DMS114 treated with DMSO at 0.1 percent for 48 hours (cell line): ENCODE measurements at regions not wholly inside any gene's neighbourhood (a gene's known extent, or its start where the extent isn't known, plus 50 kb on each side); places are given as distances from the start of the nearest gene placed in this dataset.

Experiments used
- DNase-seq: peaks from one replicate; lab custom pipeline; 2025; ENCODE audit not compliant: unreplicated experiment; lab: John Stamatoyannopoulos, UW

- DNase-seq: no peak
Observed at GRCh38 chr17:15177343-15177742, 87.8 kb downstream of the PMP22 start.

DNA sequence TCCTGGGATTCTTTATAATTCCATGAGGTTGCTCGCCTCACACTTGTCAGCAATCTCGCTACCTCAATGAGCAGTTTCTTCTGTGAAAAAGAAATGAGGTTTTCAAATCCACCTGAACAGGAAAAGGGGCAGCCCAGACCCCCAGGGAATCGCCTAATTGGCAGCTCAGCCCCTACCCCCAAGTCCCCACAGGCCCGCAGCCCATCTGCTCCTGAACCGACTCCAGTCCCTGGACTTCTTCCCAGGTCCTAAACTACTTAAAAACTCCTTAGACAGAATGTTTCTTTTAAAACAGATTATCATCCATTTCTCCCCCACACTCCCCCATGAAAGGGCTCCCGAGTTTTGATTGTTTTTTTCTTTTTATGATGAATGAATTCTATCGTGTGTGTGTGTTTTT is 89.8 kb downstream of the PMP22 start:
- no peak for DNase-seq

GRCh38 chr17:15171167-15172047 is 93.7 kb downstream of the PMP22 start:
- DNase-seq: peak; percentile 1

GRCh38 chr17:15169676-15170075 is 95.5 kb downstream of the PMP22 start:
- DNase-seq: no peak

- no peak for DNase-seq
Observed at GRCh38 chr17:15168379-15168778, 96.7 kb downstream of the PMP22 start.

DNA sequence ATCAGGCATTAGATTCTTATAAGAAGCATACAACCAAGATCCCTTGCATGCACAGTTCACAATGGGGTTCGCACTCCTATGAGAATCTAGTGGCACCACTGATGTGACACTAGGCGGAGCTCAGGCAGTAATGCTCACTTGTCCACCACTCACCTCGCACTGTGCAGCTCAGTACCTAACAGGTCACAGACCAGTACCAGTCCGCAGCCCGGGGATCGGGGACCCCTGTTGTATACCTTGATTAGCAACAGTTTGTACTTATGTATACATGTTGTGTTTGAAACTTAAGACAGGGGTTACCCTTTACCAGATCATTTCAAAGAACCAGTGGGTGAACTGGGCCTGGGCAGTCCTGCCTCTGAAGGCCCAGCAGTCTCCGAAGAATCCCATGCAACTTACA is 103.7 kb downstream of the PMP22 start:
- DNase-seq: no peak

- DNase-seq: no peak
Observed at GRCh38 chr17:15157051-15157450, 108.1 kb downstream of the PMP22 start.

DNA sequence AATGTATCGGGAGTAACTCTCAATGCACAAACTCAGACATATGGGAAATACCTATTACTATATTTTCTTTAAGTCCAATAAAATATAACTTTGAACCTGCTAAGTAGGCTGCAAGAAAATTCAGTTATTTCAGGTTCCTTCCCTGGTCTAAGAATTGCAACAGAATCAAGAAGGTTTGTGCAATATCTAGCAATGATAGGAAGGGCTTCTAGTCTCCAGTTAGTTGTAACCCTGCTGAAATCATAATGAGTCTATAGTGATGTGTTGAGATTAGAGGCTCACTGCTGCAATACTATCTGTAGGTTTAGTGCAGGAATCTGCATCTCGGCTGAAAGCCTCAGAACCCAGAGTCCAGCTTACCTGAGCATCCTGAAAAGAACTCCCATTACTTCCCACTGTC is 110.5 kb downstream of the PMP22 start:
- DNase-seq: no peak

- no peak for DNase-seq
Observed at GRCh38 chr17:15145621-15146020, 119.5 kb downstream of the PMP22 start.

GRCh38 chr17:15143524-15143923 is 121.6 kb downstream of the PMP22 start:
- DNase-seq: no peak

GRCh38 chr17:15134363-15134762 is 130.8 kb downstream of the PMP22 start:
- DNase-seq: no peak

DNA sequence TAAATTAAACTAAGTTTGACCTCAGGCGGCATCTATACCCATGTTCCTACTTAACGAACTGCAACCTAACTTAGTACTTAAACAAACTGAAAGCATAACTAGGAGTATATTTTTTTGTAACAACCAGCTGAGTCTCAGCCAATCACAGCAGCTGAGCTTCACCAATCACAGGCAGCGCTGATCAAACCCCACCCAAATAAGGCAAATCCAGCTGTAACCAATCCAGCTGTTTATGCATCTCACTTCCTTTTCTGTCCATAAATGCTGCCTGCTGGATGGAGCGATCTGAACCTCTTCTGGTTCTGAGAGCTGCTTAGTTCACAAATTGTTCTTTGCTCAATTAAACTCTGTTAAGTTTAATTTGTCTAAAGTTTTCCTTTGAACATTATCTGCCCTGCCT is 131.3 kb downstream of the PMP22 start:
- DNase-seq: no peak

- no peak for DNase-seq
Observed at GRCh38 chr17:15133143-15133542, 132.0 kb downstream of the PMP22 start.

GRCh38 chr17:15130426-15130825 is 134.7 kb downstream of the PMP22 start:
- DNase-seq: no peak

DNA sequence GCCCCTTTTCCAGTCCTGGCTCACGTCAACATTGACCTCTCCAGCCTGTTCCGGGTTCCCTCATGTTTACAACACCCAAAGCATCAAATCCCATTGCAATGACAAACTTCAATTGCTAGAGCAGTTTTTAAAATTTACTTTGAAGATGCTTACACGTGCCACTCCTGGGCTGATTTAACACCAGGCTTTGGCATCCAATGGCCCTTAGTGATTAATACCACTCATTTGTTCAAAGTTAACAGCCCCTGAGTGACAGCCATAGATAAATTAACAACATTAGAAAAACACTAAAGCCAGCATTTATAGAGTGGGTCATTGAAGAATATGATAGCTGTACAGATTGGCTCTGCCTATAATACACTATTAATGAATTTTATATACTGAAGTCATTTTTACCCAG is 135.1 kb downstream of the PMP22 start:
- no peak for DNase-seq

DNA sequence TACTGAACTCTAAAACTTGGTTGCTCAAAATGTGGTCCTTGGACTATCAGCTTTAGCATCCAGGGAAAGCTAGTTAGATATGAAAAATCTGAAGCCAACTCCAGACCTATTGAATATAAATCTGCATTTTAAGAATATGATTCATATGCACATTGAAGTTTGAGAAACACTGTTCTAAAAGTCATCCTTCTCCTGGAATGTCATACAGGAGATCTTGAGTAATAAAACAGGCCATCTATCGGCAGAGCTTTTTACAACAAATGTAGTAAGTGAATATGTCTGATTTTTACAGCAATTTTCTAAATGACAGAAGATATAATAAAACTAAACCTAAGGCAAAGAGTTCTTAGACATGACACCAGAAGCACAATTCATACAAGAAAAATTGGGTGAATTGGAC is 140.4 kb downstream of the PMP22 start:
- DNase-seq: no peak

GRCh38 chr17:15124264-15124595 is 140.9 kb downstream of the PMP22 start:
- no peak for DNase-seq

DNA sequence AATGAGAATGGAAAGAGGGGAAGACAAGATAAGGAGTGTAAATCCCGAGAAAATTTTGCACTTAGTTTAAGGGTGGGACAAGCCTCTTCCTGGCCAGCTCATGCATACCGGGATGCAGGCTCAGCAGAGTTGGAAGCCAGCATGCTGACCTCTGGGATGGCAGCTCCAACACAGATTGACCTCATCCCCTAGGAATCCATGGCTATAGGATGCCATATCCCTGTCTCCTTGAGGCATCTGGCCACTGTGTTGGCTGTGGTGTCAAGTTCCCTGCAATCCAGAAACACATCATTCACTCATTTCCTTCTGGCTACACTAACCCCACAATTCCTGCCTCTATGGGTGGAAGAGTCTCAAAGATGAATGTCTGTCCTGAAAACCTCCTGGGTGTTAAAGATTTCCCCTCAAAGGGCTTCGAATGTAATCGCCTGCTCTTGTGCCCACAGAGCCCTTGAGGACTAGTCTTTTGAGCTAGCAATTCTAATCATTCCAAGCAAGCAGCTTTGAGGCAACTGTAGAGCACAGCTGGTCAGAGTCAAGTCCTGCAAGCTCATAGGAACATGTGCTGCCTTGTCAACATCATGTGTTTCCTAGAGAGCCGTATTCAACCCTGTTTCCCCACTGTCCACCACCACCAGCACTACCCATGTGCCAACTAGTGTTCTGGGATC is 141.4 kb downstream of the PMP22 start:
- no peak for DNase-seq

DNA sequence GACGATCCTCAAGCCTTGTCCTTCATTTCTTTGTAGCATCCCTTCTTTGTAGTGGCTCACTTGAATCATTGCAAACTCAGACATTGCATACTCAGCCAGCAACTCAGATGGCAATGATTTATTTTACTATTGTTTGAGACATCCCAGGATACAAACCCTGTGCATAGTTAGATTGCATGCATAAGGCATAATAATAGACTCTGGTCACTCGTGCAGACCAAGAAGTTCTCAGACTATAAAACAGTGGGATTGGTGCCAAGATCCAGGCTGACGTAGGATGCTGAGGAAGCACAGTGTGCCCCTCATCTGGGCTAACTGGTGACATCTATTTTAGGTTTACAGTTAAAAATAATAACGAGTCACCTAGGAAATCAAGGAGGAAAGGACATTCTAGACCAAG is 142.3 kb downstream of the PMP22 start:
- no peak for DNase-seq

DNA sequence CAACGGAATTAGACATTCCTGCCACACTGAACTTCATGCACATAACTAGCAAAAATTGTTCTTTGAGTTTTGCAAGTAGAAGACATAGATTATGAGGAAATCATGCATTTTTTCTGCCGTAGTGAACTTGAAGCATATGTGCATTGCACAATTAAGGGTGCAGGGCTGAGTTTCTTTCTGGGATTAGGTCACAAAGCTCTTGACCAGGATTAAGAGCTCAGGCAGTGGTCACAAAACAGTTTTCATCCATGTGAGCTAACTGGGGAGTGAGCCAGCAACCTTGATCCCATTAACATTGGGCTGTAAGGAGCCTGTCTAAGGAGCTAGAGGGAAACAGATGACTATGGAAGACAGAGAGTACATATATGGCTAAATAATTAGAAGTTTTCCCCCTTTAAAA is 143.7 kb downstream of the PMP22 start:
- no peak for DNase-seq

- no peak for DNase-seq
Observed at GRCh38 chr17:15119968-15120367, 145.2 kb downstream of the PMP22 start.

DNA sequence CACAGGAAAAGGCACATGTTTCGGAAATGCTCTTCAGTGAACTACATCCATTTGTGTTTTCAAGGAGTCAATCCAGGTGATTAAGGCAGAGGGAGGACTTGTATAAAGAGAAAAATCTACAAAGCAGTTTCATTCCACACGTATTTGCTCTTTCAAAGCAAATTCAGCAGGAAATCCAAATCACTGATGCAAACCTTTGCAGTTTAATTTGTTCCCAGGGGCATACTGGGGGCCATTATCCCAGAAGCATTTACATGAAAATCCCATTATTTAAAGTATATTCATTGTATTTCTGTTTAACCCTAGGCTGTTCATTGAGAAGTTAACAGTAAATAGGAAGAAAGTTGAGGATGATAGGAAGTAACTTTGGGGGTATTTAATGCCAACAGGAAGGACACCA is 147.9 kb downstream of the PMP22 start:
- no peak for DNase-seq
